ENCODE measurements at regions not wholly inside any gene's neighbourhood (a gene's known extent, or its start where the extent isn't known, plus 50 kb on each side); places are given as distances from the start of the nearest gene placed in this dataset.

DNA sequence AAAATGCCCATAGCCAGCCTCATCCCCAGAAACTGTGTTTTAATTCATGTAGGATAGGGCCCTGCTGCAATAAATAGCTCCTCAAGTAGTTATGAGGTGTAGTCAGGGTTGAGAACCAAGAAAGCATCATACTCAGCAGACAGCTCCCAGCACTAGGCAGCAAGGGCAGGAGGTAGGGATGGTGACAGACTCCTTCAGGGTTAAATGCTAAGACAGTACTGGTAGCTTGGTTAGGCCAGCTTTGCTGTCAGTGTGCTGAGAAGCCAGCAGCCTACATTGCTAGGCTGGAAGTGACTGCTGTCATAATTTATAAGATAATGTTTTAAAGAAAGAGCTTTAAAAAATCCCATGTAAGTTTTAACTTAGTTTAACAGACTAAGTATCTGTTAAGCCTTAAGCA, 113.9 kb upstream of the IMMP2L start:
- no peak overlapping the region for H3K4me3 ChIP-seq (ENCODE audit: low read depth, poor library complexity, severe bottlenecking)
- TF ChIP-seq POLR2A (IDR thresholded peaks at IDR 0.05), result no peak
- TF ChIP-seq, protein P1, sequence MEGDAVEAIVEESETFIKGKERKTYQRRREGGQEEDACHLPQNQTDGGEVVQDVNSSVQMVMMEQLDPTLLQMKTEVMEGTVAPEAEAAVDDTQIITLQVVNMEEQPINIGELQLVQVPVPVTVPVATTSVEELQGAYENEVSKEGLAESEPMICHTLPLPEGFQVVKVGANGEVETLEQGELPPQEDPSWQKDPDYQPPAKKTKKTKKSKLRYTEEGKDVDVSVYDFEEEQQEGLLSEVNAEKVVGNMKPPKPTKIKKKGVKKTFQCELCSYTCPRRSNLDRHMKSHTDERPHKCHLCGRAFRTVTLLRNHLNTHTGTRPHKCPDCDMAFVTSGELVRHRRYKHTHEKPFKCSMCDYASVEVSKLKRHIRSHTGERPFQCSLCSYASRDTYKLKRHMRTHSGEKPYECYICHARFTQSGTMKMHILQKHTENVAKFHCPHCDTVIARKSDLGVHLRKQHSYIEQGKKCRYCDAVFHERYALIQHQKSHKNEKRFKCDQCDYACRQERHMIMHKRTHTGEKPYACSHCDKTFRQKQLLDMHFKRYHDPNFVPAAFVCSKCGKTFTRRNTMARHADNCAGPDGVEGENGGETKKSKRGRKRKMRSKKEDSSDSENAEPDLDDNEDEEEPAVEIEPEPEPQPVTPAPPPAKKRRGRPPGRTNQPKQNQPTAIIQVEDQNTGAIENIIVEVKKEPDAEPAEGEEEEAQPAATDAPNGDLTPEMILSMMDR (IDR thresholded peaks at IDR 0.05), result no peak
- intact Hi-C loops (cut with DNase I; ENCODE audit: low total_unique reads), result no loop called here
- no peak for DNase-seq (ENCODE audit: low spot score in 2 of 2)

DNA sequence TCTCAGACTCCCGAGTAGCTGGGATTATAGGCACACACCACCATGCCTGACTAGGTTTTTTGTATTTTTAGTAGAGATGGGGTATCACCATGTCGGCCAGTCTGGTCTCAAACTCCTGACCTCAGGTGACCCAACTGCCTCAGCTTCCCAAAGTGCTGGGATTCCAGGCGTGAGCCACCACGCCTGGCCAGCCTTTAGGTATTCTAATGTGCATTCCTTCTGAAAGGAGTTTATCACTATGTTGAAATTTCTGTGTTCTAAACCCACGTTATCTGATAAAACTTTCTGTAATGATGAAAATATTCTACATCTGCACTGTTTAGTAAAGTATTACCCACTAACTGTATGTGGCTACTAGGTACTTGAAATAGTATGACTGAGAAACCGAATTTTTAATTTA, 110.6 kb upstream of the IMMP2L start:
- H3K4me3 ChIP-seq (ENCODE audit: low read depth, poor library complexity, severe bottlenecking), result no peak overlapping the region
- 87% methylated on average over 6 of the region's 6 CpGs for WGBS, 2 donors
- TF ChIP-seq, protein P1 (IDR thresholded peaks at IDR 0.05), result no peak
- TF ChIP-seq POLR2A (IDR thresholded peaks at IDR 0.05), result no peak
- intact Hi-C loops (cut with DNase I; ENCODE audit: low total_unique reads), result no loop called here
- DNase-seq (ENCODE audit: low spot score in 2 of 2), result no peak

DNA sequence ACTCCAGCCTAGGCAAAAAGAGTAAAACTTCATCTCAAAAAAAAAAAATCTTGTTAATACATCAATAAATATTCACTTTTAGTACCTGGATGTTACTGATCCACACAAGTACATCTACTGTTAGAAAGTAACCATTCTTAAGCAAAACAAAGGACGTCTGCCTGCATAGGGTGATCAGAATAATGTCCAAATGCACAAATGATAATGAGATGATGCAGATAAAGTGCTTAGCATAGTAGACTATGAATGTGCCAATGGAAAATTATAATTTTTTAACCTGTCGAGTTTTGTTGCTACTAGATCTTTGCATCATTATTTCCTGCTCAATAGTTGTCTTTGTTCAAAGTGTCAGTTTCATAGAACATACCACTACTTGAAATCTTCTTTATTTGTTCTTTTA, 109.6 kb upstream of the IMMP2L start:
- TF ChIP-seq POLR2A (IDR thresholded peaks at IDR 0.05), result no peak
- TF ChIP-seq, protein P1 (IDR thresholded peaks at IDR 0.05), result no peak
- intact Hi-C loops (cut with DNase I; ENCODE audit: low total_unique reads), result no loop called here
- WGBS, 2 donors, result 70 to 81% methylated on average over 2 of the region's 2 CpGs
- DNase-seq (ENCODE audit: low spot score in 2 of 2), result no peak
- H3K4me3 ChIP-seq (ENCODE audit: low read depth, poor library complexity, severe bottlenecking), result no peak overlapping the region

DNA sequence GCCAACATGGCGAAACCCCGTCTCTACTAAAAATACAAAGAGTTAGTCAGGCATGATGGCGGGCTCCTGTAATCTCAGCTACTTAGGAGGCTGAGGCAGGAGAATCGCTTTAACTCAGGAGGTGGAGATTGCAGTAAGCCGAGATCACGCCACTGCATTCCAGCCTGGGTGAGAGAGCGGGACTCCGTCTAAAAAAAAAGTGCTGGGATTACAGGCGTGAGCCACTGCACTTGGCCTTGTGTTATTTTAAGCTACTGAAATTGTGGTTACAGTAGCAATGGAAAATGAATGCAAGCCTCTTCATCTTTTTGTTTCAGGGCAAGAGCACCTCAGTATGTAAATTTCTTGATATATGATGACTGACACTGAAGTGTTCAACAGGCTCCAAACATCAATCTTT, 106.4 kb upstream of the IMMP2L start:
- WGBS, 2 donors, result 89 to 93% methylated on average over 9 of the region's 9 CpGs
- no peak overlapping the region for H3K4me3 ChIP-seq (ENCODE audit: low read depth, poor library complexity, severe bottlenecking)
- DNase-seq (ENCODE audit: low spot score in 2 of 2), result no peak
- no peak for TF ChIP-seq POLR2A (IDR thresholded peaks at IDR 0.05)
- TF ChIP-seq, protein P1 (IDR thresholded peaks at IDR 0.05), result no peak
- intact Hi-C loops (cut with DNase I; ENCODE audit: low total_unique reads), result no loop called here

DNA sequence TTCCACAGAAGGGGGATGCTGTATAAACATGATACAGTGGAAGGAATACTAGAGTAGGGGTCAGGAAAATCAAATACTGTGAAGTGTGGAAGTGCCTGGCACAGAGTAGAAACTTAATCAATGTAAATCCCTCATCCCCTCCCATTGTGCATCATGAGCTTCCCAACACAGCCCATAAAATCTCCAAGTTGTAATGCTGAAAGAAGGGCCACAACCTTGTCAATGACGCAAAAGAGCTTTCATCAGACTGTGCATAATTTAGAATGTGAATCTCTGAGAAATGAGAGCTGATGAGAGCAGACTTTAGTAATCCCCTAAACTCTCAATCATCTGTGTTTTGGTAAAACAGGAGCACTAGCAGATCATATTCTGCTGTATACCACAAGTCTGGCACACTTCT, 105.2 kb upstream of the IMMP2L start:
- no peak overlapping the region for H3K4me3 ChIP-seq (ENCODE audit: low read depth, poor library complexity, severe bottlenecking)
- no peak for DNase-seq (ENCODE audit: low spot score in 2 of 2)
- TF ChIP-seq POLR2A (IDR thresholded peaks at IDR 0.05), result no peak
- TF ChIP-seq, protein P1 (IDR thresholded peaks at IDR 0.05), result no peak
- intact Hi-C loops (cut with DNase I; ENCODE audit: low total_unique reads), result no loop called here
- 100% methylated on average over 1 of the region's 1 CpG for WGBS, 2 donors

DNA sequence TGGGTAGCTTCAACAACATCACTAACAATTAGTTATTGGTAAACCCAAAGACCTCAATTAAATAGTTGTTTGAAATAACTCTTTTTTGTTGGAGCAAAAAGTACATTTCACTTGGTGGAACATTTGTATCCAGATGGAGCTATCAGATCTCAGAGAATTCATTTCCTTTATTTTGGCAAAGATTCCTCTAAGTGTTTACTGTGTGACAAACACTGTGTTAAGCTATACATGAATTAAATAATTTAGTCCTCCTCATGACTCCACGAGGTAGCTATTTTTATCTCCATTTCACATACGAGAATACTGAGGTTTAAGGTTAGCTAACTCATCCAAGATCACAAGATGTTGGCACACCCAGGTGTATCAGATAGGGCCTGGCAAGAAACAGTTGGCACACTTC, 104.0 kb upstream of the IMMP2L start:
- intact Hi-C loops (cut with DNase I; ENCODE audit: low total_unique reads), result no loop called here
- DNase-seq (ENCODE audit: low spot score in 2 of 2), result no peak
- no peak overlapping the region for H3K4me3 ChIP-seq (ENCODE audit: low read depth, poor library complexity, severe bottlenecking)
- 46 to 53% methylated on average over 2 of the region's 2 CpGs for WGBS, 2 donors
- TF ChIP-seq POLR2A (IDR thresholded peaks at IDR 0.05), result no peak
- TF ChIP-seq, protein P1 (IDR thresholded peaks at IDR 0.05), result no peak
